ENCODE measurements at regions not wholly inside any gene's neighbourhood (a gene's known extent, or its start where the extent isn't known, plus 50 kb on each side); places are given as distances from the start of the nearest gene placed in this dataset.

DNA sequence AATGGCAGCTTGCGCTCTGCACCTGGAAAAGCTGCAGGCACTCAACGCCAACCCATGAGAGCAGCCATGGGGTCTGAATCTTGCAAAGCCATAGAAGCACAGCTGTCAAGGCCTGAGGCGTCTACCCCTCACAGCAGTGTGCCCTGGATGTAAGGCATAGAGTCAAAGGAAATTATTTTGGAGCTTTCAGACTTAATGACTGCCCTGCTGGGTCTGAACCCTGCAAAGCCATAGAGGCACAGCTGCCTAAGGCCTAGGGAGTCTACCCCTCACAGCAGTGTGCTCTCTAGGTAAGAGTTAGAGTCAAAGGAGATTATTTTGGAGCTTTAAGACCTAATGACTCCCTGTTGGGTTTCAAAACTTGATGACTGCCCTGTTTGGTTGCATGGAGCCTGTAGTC lies 706.9 kb upstream of the VSTM2A start:
- Mint-ChIP-seq H3K9me3 (ENCODE audit: low read depth) (peaks cover 20% of the 10 kb centered on the region), H3K27ac (no peak overlapping the region), H3K27me3 (no peaks in the 10 kb centered on the region), H3K4me3 (no peak overlapping the region), H3K36me3 (ENCODE audit: low read depth) (no peaks in the 10 kb centered on the region), H3K4me1 (no peaks in the 10 kb centered on the region)
- POLR2A ChIA-PET = no interaction called here
- ATAC-seq = no peak
- no peak for DNase-seq
- CTCF ChIA-PET = interaction anchor here (0.5 kb wide), 1 partner anchor 619 kb away, joined by 3 read pairs; no protein-coding TSS in a partner anchor
- intact Hi-C loops (cut with DNase I, micrococcal nuclease) = no loop called here

DNA sequence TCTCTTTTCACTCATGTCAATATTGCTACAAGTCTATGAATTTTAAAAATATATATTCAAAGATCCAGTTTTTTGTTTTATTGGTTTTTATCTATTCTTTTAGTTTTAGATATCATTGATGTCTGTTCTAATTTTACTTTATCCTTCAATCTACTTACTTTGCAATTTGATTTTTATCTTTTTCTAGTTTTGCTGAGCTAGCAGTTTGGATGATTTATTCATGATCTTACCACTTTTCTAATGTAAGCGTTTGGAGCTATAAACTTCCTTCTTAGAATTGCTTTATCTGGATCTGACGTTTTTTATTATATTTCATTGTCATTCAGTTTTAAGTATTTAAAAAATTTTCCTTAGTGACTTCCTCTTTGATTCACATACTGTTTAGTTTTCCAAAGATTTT lies 664.5 kb upstream of the VSTM2A start:
- CTCF ChIA-PET = no interaction called here
- H3K9me3 Mint-ChIP-seq (ENCODE audit: low read depth) = peaks cover 28% of the 10 kb centered on the region
- POLR2A ChIA-PET = no interaction called here
- no peaks in the 10 kb centered on the region for H3K27me3 Mint-ChIP-seq
- H3K4me3 Mint-ChIP-seq = no peak overlapping the region
- H3K4me1 Mint-ChIP-seq = no peaks in the 10 kb centered on the region
- H3K27ac Mint-ChIP-seq = no peak overlapping the region
- no peak for ATAC-seq
- no peak for DNase-seq
- no peaks in the 10 kb centered on the region for H3K36me3 Mint-ChIP-seq (ENCODE audit: low read depth)
- intact Hi-C loops (cut with DNase I, micrococcal nuclease) = no loop called here

DNA sequence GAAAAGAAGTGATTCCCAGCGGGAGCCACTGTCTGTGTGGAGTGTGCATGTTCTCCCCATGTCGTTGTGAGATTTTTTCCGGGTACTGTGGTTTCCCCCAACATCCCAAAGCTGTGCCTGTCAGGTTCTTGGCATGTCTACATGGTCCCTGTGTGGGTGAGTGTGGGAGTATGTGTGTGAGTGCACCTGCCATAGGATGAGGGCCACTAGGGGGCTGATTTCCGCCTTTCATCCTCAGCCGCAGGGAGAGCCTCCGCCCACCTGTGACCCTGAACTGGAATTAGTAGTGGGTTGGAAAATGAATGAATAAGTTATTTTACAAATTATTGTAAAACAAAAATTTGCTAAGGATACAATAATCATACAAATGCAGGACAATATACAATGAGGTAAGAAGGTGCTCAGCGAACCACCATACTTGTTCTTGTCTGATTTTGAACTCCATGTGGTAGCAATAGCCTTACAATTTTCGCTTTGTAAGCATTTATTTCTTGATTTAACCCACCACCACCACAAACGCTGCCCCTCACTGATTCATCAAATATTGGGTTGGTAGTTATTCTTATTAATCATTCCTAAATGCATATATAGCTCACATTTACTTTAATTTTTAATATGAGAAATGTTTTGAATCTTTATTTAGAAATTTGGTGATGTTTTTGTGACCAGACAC lies 641.2 kb upstream of the VSTM2A start:
- POLR2A ChIA-PET = no interaction called here
- H3K9me3 Mint-ChIP-seq (ENCODE audit: low read depth) = peaks cover 11% of the 10 kb centered on the region

DNA sequence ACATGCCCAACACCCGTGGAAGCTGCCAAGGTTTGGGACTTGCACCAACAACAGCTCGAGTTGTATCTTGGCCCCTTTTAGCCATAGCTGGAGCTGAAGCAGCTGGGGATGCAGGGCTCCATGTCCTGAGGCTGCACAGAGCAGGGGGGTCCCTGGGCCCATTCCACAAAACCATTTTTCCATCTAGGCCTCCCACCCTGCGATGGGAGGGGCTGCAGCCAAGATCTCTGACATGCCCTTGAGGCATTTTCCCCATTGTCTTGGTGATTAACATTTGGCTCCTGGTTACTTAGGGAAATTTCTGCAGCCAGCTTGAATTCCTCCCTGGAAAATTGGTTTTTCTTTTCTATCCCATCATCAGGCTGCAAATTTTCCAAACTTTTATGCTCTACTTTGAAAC lies 637.8 kb upstream of the VSTM2A start:
- intact Hi-C loops (cut with DNase I, micrococcal nuclease) = no loop called here
- Mint-ChIP-seq H3K27ac (no peak overlapping the region), H3K36me3 (ENCODE audit: low read depth) (no peaks in the 10 kb centered on the region), H3K9me3 (ENCODE audit: low read depth) (peaks cover 18% of the 10 kb centered on the region), H3K4me1 (no peaks in the 10 kb centered on the region), H3K27me3 (no peaks in the 10 kb centered on the region), H3K4me3 (no peak overlapping the region)
- ChIA-PET CTCF (no interaction called here), POLR2A (no interaction called here)
- DNase-seq = no peak
- no peak for ATAC-seq

More for the DNA sequence above, 641.2 kb upstream of the VSTM2A start:
- DNase-seq = no peak
- Mint-ChIP-seq H3K27ac (no peak overlapping the region), H3K36me3 (ENCODE audit: low read depth) (no peaks in the 10 kb centered on the region), H3K4me3 (no peak overlapping the region), H3K4me1 (no peaks in the 10 kb centered on the region), H3K27me3 (no peaks in the 10 kb centered on the region)
- no peak for ATAC-seq
- intact Hi-C loops (cut with DNase I, micrococcal nuclease) = no loop called here
- CTCF ChIA-PET = no interaction called here

DNA sequence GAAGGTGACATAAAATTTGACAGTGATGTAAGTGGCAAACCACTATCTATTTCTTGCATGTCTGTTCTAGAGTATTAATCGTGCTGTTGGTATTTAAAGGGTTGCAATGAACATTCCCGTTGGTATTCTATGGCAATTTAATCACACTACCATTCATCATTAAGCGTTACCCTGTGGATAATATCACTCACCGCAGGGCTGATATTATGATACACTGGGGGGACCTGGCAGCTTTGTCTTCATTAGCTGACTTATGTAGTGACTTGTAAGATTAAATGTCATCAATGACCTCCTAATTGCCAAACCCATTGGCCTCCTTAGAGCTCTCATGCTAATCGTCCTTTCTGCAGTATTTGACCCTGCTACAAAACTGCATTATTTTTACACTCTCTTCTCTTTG lies 624.5 kb upstream of the VSTM2A start:
- H3K36me3 Mint-ChIP-seq (ENCODE audit: low read depth) = no peaks in the 10 kb centered on the region
- no peaks in the 10 kb centered on the region for H3K4me1 Mint-ChIP-seq
- ATAC-seq = no peak
- H3K4me3 Mint-ChIP-seq = no peak overlapping the region
- H3K27ac Mint-ChIP-seq = no peak overlapping the region
- ChIA-PET CTCF (interaction anchor here (0.6 kb wide), 2 partner anchors 573 to 661 kb away, joined by 3 to 5 read pairs; no protein-coding TSS in a partner anchor), POLR2A (no interaction called here)
- intact Hi-C loops (cut with DNase I, micrococcal nuclease) = no loop called here
- DNase-seq = no peak
- H3K9me3 Mint-ChIP-seq (ENCODE audit: low read depth) = peaks cover 20% of the 10 kb centered on the region
- no peaks in the 10 kb centered on the region for H3K27me3 Mint-ChIP-seq

DNA sequence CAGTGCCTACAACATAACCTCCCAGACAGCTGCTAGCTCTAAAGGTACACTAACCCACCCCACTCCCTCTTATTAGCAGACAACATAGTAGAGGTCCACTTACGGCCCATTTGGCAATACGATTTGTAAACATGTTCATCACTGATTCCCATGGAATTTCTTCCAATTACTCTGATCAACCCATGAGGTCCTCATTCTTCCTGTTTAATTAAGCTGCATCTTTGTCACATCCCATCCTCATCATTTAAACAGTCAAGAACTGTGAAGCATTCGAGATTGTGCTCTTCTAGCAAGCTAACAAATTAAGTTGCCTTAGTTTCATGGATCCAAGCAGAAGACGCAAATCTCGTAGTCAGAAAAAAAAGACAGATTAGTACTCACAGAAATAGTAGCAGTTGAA lies 622.2 kb upstream of the VSTM2A start:
- no peak for ATAC-seq
- Mint-ChIP-seq H3K4me1 (no peaks in the 10 kb centered on the region), H3K9me3 (ENCODE audit: low read depth) (peaks cover 21% of the 10 kb centered on the region), H3K27ac (no peak overlapping the region), H3K27me3 (no peaks in the 10 kb centered on the region), H3K36me3 (ENCODE audit: low read depth) (no peaks in the 10 kb centered on the region), H3K4me3 (no peak overlapping the region)
- ChIA-PET POLR2A (no interaction called here), CTCF (interaction anchor here (0.6 to 1.0 kb wide), 2 partner anchors 9 to 328 kb away, joined by 3 read pairs; no protein-coding TSS in a partner anchor)
- intact Hi-C loops (cut with DNase I, micrococcal nuclease) = no loop called here
- DNase-seq = no peak

DNA sequence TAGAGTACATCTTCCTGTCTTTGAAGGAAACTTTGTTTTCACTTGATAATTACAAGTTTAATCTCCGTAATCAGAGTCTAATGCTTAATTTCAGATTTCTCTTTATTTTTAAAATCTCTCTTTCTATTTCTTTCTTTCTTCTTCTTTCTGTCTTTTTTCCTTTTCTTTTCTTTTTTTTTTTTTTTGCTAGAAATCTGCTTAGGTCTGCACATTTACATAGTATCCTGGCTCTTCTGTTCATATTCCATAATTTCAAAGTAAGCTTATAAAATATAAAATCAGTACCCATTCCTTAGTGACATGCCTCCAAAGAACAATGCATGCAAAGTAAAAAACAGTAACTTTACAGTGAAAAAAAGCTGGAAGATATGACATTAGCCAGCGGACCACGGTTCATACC lies 601.7 kb upstream of the VSTM2A start:
- H3K27ac Mint-ChIP-seq = no peak overlapping the region
- intact Hi-C loops (cut with DNase I, micrococcal nuclease) = no loop called here
- no peaks in the 10 kb centered on the region for H3K36me3 Mint-ChIP-seq (ENCODE audit: low read depth)
- peaks cover 6% of the 10 kb centered on the region for H3K9me3 Mint-ChIP-seq (ENCODE audit: low read depth)
- DNase-seq = no peak
- no peaks in the 10 kb centered on the region for H3K4me1 Mint-ChIP-seq
- no peak for ATAC-seq
- no peaks in the 10 kb centered on the region for H3K27me3 Mint-ChIP-seq
- ChIA-PET CTCF (no interaction called here), POLR2A (no interaction called here)
- no peak overlapping the region for H3K4me3 Mint-ChIP-seq

DNA sequence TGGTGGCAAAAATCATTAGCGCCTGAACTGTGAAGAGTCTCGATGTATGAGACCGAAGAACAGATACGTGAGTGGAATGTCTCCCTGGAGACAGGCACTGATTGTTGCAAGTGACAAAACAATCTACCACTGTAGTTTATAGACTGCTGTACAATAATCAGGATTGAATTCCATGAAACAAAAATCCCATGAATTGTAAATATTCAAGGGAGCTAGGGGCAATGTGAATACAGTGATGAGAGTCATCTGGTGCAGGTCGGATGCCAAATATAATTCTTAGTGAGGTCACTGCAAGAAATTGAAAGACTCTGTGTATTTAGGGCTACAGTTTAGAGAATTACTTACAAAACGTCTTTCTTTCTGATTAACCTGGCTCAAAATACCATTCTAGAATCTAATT lies 594.4 kb upstream of the VSTM2A start:
- CTCF ChIA-PET = no interaction called here
- no peaks in the 10 kb centered on the region for H3K27me3 Mint-ChIP-seq
- peaks cover 8% of the 10 kb centered on the region for H3K9me3 Mint-ChIP-seq (ENCODE audit: low read depth)
- intact Hi-C loops (cut with DNase I, micrococcal nuclease) = no loop called here
- H3K4me3 Mint-ChIP-seq = no peak overlapping the region
- DNase-seq (no peak), ATAC-seq (no peak)
- no peaks in the 10 kb centered on the region for H3K36me3 Mint-ChIP-seq (ENCODE audit: low read depth)
- POLR2A ChIA-PET = no interaction called here
- H3K27ac Mint-ChIP-seq = no peak overlapping the region
- H3K4me1 Mint-ChIP-seq = no peaks in the 10 kb centered on the region

DNA sequence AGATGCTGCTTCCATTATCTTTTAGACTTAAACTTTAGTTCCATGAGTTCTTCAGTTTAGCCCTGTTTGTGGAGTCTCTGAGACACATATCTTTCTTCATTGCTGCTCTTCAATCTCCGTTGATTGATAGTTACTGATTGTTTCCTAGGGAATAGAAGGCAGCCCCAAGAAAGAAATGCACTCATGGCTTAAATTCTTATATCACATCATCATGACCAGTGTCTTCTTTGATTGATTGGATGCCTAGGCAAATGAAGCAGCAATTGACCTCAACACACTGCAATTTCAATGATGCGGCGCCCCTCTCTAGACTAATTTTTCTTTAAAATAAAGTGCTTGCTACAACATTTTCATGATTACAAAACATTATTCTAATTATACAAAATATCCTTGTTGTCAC lies 576.5 kb upstream of the VSTM2A start:
- ChIA-PET CTCF (no interaction called here), POLR2A (no interaction called here)
- intact Hi-C loops (cut with DNase I, micrococcal nuclease) = no loop called here
- Mint-ChIP-seq H3K36me3 (ENCODE audit: low read depth) (no peaks in the 10 kb centered on the region), H3K4me3 (no peak overlapping the region), H3K4me1 (no peaks in the 10 kb centered on the region), H3K27me3 (no peaks in the 10 kb centered on the region), H3K27ac (no peak overlapping the region), H3K9me3 (ENCODE audit: low read depth) (peaks cover 8% of the 10 kb centered on the region)
- no peak for ATAC-seq
- no peak for DNase-seq

DNA sequence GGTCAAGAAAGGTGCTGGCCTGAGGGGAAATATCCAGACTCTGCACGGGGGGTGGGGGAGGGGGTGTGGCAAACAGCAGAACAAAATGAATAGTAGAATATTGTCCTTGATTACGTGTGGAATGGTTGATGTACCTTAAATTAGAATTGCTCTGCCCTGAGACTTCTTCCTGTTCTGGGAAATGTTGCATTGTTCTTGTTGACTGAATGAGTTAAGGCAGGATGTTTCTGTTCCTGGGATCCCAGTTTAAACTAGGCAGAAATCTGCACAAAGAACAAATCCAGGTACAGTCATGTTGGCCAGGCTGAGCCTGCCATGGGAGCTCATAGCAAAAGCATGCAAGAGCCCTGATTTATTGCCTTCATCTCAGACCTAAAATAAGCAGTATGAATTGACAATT lies 558.7 kb upstream of the VSTM2A start:
- H3K27ac Mint-ChIP-seq = no peak overlapping the region
- H3K36me3 Mint-ChIP-seq (ENCODE audit: low read depth) = no peaks in the 10 kb centered on the region
- H3K27me3 Mint-ChIP-seq = no peaks in the 10 kb centered on the region
- ChIA-PET CTCF (no interaction called here), POLR2A (no interaction called here)
- DNase-seq = no peak
- peaks cover 12% of the 10 kb centered on the region for H3K9me3 Mint-ChIP-seq (ENCODE audit: low read depth)
- no peak for ATAC-seq
- intact Hi-C loops (cut with DNase I, micrococcal nuclease) = no loop called here
- no peaks in the 10 kb centered on the region for H3K4me1 Mint-ChIP-seq
- no peak overlapping the region for H3K4me3 Mint-ChIP-seq

DNA sequence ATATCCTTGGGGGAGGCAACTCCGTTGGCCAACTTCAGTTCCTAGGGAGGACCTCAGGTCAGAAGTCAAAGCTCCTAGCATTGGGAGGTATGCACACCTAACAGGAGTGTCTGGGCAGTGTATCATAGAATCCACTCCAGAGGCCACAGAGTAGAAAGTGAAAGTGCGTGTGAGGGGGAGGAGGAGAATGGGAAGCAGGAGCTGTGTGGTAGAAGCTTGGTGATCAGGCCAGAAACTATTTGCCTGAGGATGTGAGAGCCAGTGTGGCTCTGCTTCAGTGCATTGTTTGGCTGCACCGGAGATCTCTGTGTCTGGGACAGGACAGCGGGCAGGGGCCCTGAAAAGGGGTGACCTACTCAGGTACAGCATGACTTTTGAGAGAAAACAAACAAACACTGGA lies 557.4 kb upstream of the VSTM2A start:
- H3K27ac Mint-ChIP-seq = no peak overlapping the region
- CTCF ChIA-PET = no interaction called here
- peaks cover 11% of the 10 kb centered on the region for H3K9me3 Mint-ChIP-seq (ENCODE audit: low read depth)
- ATAC-seq (no peak), DNase-seq (no peak)
- no peaks in the 10 kb centered on the region for H3K4me1 Mint-ChIP-seq
- intact Hi-C loops (cut with DNase I, micrococcal nuclease) = no loop called here
- no peaks in the 10 kb centered on the region for H3K27me3 Mint-ChIP-seq
- no peaks in the 10 kb centered on the region for H3K36me3 Mint-ChIP-seq (ENCODE audit: low read depth)
- POLR2A ChIA-PET = no interaction called here
- no peak overlapping the region for H3K4me3 Mint-ChIP-seq

DNA sequence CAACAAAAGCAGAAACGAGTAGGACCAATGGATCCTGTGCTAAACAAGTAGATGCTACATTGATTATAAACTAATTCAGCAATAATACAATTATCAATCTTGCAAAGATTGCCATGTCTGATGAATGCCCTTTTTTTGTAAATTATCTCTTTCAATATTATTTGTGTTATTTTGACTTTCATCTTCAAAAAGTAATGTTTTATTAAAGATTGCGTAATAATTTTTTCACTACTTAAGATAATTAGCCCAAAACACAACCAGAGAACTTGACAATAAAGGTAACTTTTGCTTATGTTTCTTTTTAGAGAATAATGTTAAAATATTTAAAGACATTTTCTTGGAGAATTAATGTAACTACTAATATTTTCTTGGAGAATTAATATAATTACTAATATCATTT lies 553.8 kb upstream of the VSTM2A start:
- Mint-ChIP-seq H3K27me3 (no peaks in the 10 kb centered on the region), H3K36me3 (ENCODE audit: low read depth) (no peaks in the 10 kb centered on the region), H3K4me1 (no peaks in the 10 kb centered on the region), H3K27ac (no peak overlapping the region), H3K9me3 (ENCODE audit: low read depth) (peaks cover 9% of the 10 kb centered on the region), H3K4me3 (no peak overlapping the region)
- no peak for ATAC-seq
- no peak for DNase-seq
- CTCF ChIA-PET = no interaction called here
- POLR2A ChIA-PET = no interaction called here
- intact Hi-C loops (cut with DNase I, micrococcal nuclease) = no loop called here

DNA sequence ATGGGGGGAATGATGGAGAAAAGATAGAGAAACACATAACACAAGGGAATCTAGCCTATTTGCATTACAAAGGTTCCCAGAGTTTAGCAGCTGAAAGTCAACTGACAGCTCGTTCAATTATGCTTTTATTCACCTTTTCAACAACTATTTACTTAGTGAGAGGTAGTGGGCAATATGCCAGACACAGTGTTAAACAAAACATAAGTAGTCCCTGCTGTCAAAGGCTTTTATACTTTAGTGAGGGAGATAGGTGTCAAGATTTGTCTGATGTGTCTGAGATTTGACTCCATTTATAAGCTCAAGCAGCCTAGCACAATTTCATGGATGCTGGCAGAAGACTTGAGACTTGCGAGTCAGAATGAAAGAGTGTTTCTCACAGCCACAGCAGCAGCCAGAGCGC lies 549.0 kb upstream of the VSTM2A start:
- no peaks in the 10 kb centered on the region for H3K4me1 Mint-ChIP-seq
- POLR2A ChIA-PET = no interaction called here
- intact Hi-C loops (cut with DNase I, micrococcal nuclease) = no loop called here
- CTCF ChIA-PET = no interaction called here
- no peak overlapping the region for H3K4me3 Mint-ChIP-seq
- no peaks in the 10 kb centered on the region for H3K36me3 Mint-ChIP-seq (ENCODE audit: low read depth)
- no peak for ATAC-seq
- H3K27ac Mint-ChIP-seq = no peak overlapping the region
- no peaks in the 10 kb centered on the region for H3K27me3 Mint-ChIP-seq
- no peak for DNase-seq
- H3K9me3 Mint-ChIP-seq (ENCODE audit: low read depth) = peaks cover 7% of the 10 kb centered on the region
